ENCODE measurements at regions not wholly inside any gene's neighbourhood (a gene's known extent, or its start where the extent isn't known, plus 50 kb on each side); places are given as distances from the start of the nearest gene placed in this dataset.

DNA sequence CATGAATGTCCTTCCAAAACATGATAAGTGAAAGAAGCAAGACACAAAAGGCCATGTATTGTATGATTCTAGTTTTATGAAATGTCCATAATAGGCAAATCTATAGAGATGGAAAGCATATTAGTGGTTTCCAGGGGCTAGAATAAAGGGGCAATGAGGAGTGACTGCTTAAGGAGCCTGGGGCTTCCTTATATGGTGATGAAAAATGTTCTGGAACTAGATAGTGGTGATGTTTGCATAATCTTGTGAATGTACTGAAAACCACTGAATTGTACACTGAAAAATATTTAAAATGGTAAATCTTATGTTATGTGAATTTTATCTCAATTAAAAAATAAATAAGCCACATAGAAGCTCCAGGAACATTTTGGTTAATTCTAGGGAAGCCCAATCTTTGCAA lies 144.4 kb upstream of the ANKRD55 start:
- no peak for TF ChIP-seq CTCF (IDR thresholded peaks at IDR 0.05)
- no peak for TF ChIP-seq EP300 (IDR thresholded peaks at IDR 0.05)
- no peak for TF ChIP-seq POLR2A (IDR thresholded peaks at IDR 0.05; ENCODE audit: low read depth)
